ENCODE measurements at regions not wholly inside any gene's neighbourhood (a gene's known extent, or its start where the extent isn't known, plus 50 kb on each side); places are given as distances from the start of the nearest gene placed in this dataset.

GRCh38 chr1:95517506-95517905, 283.5 kb downstream of the RWDD3 start:
- Histone ChIP-seq H3K36me3 (ENCODE audit: control insufficient read depth in 2 of 2, insufficient read depth in 1 of 2, low read length in 2 of 2) (no peaks in the 10 kb centered on the region), H3K4me1 (ENCODE audit: control insufficient read depth, insufficient read depth, low read length) (no peaks in the 10 kb centered on the region), H3K27ac (ENCODE audit: extremely low read depth, low read depth, low read length) (no peak overlapping the region), H3K9me3 (ENCODE audit: control insufficient read depth, insufficient read depth, low read depth, low read length) (no peaks in the 10 kb centered on the region), H3K4me3 (ENCODE audit: low read depth, low read length) (no peak overlapping the region)
- ChIA-PET CTCF (no interaction called here), POLR2A (no interaction called here)
- no peak for TF ChIP-seq AEBP2 (tag by site-specific recombination; IDR thresholded peaks at IDR 0.05; ENCODE audit: borderline replicate concordance)
- TF ChIP-seq KLF17 (tag by site-specific recombination; IDR thresholded peaks at IDR 0.05): no peak

GRCh38 chr1:95518310-95518709, 284.3 kb downstream of the RWDD3 start:
- CTCF ChIA-PET: no interaction called here
- no peaks in the 10 kb centered on the region for H3K9me3 ChIP-seq (ENCODE audit: control insufficient read depth, insufficient read depth, low read depth, low read length)
- TF ChIP-seq TSHZ1 (tag by site-specific recombination; IDR thresholded peaks at IDR 0.05; ENCODE audit: borderline replicate concordance): no peak
- no peak for TF ChIP-seq GLI2 (tag by site-specific recombination; IDR thresholded peaks at IDR 0.05; ENCODE audit: borderline replicate concordance, low read depth)
- no peak for TF ChIP-seq ZSCAN23 (tag by site-specific recombination; IDR thresholded peaks at IDR 0.05)
- no peak for TF ChIP-seq ZBTB20 (tag by site-specific recombination; IDR thresholded peaks at IDR 0.05)
- no peak for TF ChIP-seq ZNF639 (tag by site-specific recombination; IDR thresholded peaks at IDR 0.05)
- no peak for TF ChIP-seq HOXD13 (CRISPR knock-in tag; IDR thresholded peaks at IDR 0.05; ENCODE audit: borderline replicate concordance)
- TF ChIP-seq ZFP3 (tag by site-specific recombination; IDR thresholded peaks at IDR 0.05; ENCODE audit: low read depth): no peak
- H3K4me3 ChIP-seq (ENCODE audit: low read depth, low read length): no peak overlapping the region
- H3K36me3 ChIP-seq (ENCODE audit: control insufficient read depth in 2 of 2, insufficient read depth in 1 of 2, low read length in 2 of 2): no peaks in the 10 kb centered on the region
- no peak overlapping the region for H3K27ac ChIP-seq (ENCODE audit: extremely low read depth, low read depth, low read length)
- POLR2A ChIA-PET: no interaction called here
- H3K4me1 ChIP-seq (ENCODE audit: control insufficient read depth, insufficient read depth, low read length): no peaks in the 10 kb centered on the region

GRCh38 chr1:95520390-95520789, 286.4 kb downstream of the RWDD3 start:
- Histone ChIP-seq H3K9me3 (ENCODE audit: control insufficient read depth, insufficient read depth, low read depth, low read length) (no peaks in the 10 kb centered on the region), H3K4me1 (ENCODE audit: control insufficient read depth, insufficient read depth, low read length) (no peaks in the 10 kb centered on the region), H3K4me3 (ENCODE audit: low read depth, low read length) (no peak overlapping the region), H3K36me3 (ENCODE audit: control insufficient read depth in 2 of 2, insufficient read depth in 1 of 2, low read length in 2 of 2) (no peaks in the 10 kb centered on the region), H3K27ac (ENCODE audit: extremely low read depth, low read depth, low read length) (no peak overlapping the region)
- TF ChIP-seq ZFHX2 (tag by site-specific recombination; conservative IDR thresholded peaks at IDR 0.05): no peak
- ChIA-PET POLR2A (no interaction called here), CTCF (no interaction called here)

GRCh38 chr1:95532335-95532734, 298.3 kb downstream of the RWDD3 start:
- H3K9me3 ChIP-seq (ENCODE audit: control insufficient read depth, insufficient read depth, low read depth, low read length): no peaks in the 10 kb centered on the region
- no peak overlapping the region for H3K4me3 ChIP-seq (ENCODE audit: low read depth, low read length)
- no peaks in the 10 kb centered on the region for H3K36me3 ChIP-seq (ENCODE audit: control insufficient read depth in 2 of 2, insufficient read depth in 1 of 2, low read length in 2 of 2)
- POLR2A ChIA-PET: no interaction called here
- CTCF ChIA-PET: no interaction called here
- H3K27ac ChIP-seq (ENCODE audit: extremely low read depth, low read depth, low read length): no peak overlapping the region
- H3K4me1 ChIP-seq (ENCODE audit: control insufficient read depth, insufficient read depth, low read length): no peaks in the 10 kb centered on the region
- TF ChIP-seq SCRT2 (tag by site-specific recombination; IDR thresholded peaks at IDR 0.05) (no peak), KLF17 (tag by site-specific recombination; IDR thresholded peaks at IDR 0.05) (no peak), PRDM10 (tag by site-specific recombination; IDR thresholded peaks at IDR 0.05) (no peak), ZSCAN30 (tag by site-specific recombination; IDR thresholded peaks at IDR 0.05) (no peak), SALL2 (tag by site-specific recombination; IDR thresholded peaks at IDR 0.05; ENCODE audit: borderline replicate concordance) (no peak), ZNF677 (tag by site-specific recombination; IDR thresholded peaks at IDR 0.05) (no peak)

Measured in HEK293 (cell line).